KOPT-K1 (cell line): ENCODE measurements at regions not wholly inside any gene's neighbourhood (a gene's known extent, or its start where the extent isn't known, plus 50 kb on each side); places are given as distances from the start of the nearest gene placed in this dataset.
"Not testable (repeated sequence)": the region's sequence is repeated elsewhere in the genome, so short reads cannot be mapped to it uniquely, and the experiment has no call there.

Experiments
- H3K27ac ChIP-seq: fragments of 200-600 bp; sonication (generic); 2 replicates; pipeline ENCODE4 v1.5.1; 2016; ENCODE audit warnings: antibody characterized with exemption, mild to moderate bottlenecking, low read depth, low read length; ENCODE audit not compliant: poor library complexity, severe bottlenecking
- H3K36me3 ChIP-seq: fragments of 200-600 bp; sonication (generic); 2 replicates; pipeline ENCODE4 v1.5.1; 2017; ENCODE audit warnings: antibody characterized with exemption, mild to moderate bottlenecking, low read length, moderate library complexity; ENCODE audit not compliant: insufficient read depth
- H3K9me3 ChIP-seq: fragments of 200-600 bp; sonication (generic); 2 replicates; pipeline ENCODE4 v1.5.1; 2017; ENCODE audit warnings: antibody characterized with exemption, low read length, mild to moderate bottlenecking; ENCODE audit not compliant: insufficient read depth, poor library complexity, severe bottlenecking

- not testable (repeated sequence) for H3K36me3 ChIP-seq
These were observed 54.1 kb upstream of the NBPF9 start for GRCh38 chr1:149157409-149157808.

GRCh38 chr1:149158308-149158707 lies 55.0 kb upstream of the NBPF9 start:
- H3K27ac ChIP-seq, H3K9me3 ChIP-seq, H3K36me3 ChIP-seq: not testable (repeated sequence)

More at GRCh38 chr1:149157409-149157808, 54.1 kb upstream of the NBPF9 start:
- not testable (repeated sequence) for H3K9me3 ChIP-seq, H3K27ac ChIP-seq

GRCh38 chr1:149163063-149163444 lies 59.7 kb upstream of the NBPF9 start:
- H3K27ac ChIP-seq, H3K9me3 ChIP-seq, H3K36me3 ChIP-seq: not testable (repeated sequence)

GRCh38 chr1:149174765-149175164 lies 71.4 kb upstream of the NBPF9 start:
- not testable (repeated sequence) for H3K36me3 ChIP-seq, H3K27ac ChIP-seq, H3K9me3 ChIP-seq

GRCh38 chr1:149175812-149176211 lies 72.5 kb upstream of the NBPF9 start:
- not testable (repeated sequence) for H3K36me3 ChIP-seq, H3K9me3 ChIP-seq, H3K27ac ChIP-seq

GRCh38 chr1:149176453-149177316 lies 73.3 kb upstream of the NBPF9 start:
- H3K9me3 ChIP-seq, H3K36me3 ChIP-seq: not testable (repeated sequence)
- H3K27ac ChIP-seq, result peak overlapping the region; percentile 18

GRCh38 chr1:149190742-149191141 lies 87.4 kb upstream of the NBPF9 start:
- H3K9me3 ChIP-seq, H3K36me3 ChIP-seq, H3K27ac ChIP-seq: not testable (repeated sequence)

- not testable (repeated sequence) for H3K36me3 ChIP-seq, H3K27ac ChIP-seq, H3K9me3 ChIP-seq
These were observed 93.3 kb upstream of the NBPF9 start for GRCh38 chr1:149196651-149197050.

GRCh38 chr1:149200567-149200966 lies 97.2 kb upstream of the NBPF9 start:
- not testable (repeated sequence) for H3K27ac ChIP-seq, H3K9me3 ChIP-seq, H3K36me3 ChIP-seq

- not testable (repeated sequence) for H3K36me3 ChIP-seq, H3K9me3 ChIP-seq, H3K27ac ChIP-seq
These were observed 98.9 kb upstream of the NBPF9 start for GRCh38 chr1:149202283-149202682.

- H3K9me3 ChIP-seq, H3K27ac ChIP-seq, H3K36me3 ChIP-seq: not testable (repeated sequence)
These were observed 101.0 kb upstream of the NBPF9 start for GRCh38 chr1:149204396-149204795.

- H3K36me3 ChIP-seq, H3K9me3 ChIP-seq, H3K27ac ChIP-seq: not testable (repeated sequence)
These were observed 105.5 kb upstream of the NBPF9 start for GRCh38 chr1:149208836-149209235.

GRCh38 chr1:149211757-149212420 lies 108.5 kb upstream of the NBPF9 start:
- H3K9me3 ChIP-seq, H3K27ac ChIP-seq, H3K36me3 ChIP-seq: not testable (repeated sequence)

GRCh38 chr1:149212946-149213345 lies 109.6 kb upstream of the NBPF9 start:
- not testable (repeated sequence) for H3K9me3 ChIP-seq, H3K27ac ChIP-seq, H3K36me3 ChIP-seq

GRCh38 chr1:149213673-149214072 lies 110.3 kb upstream of the NBPF9 start:
- not testable (repeated sequence) for H3K27ac ChIP-seq, H3K9me3 ChIP-seq

More at GRCh38 chr1:149213673-149214072, 110.3 kb upstream of the NBPF9 start:
- not testable (repeated sequence) for H3K36me3 ChIP-seq
